ENCODE measurements at regions not wholly inside any gene's neighbourhood (a gene's known extent, or its start where the extent isn't known, plus 50 kb on each side); places are given as distances from the start of the nearest gene placed in this dataset.
A peak's percentile ranks its signal among the peaks of the same experiment; 100 is the strongest.

GRCh38 chr20:22791396-22791795 is 207.0 kb upstream of the FOXA2 start:
- DNase-seq (ENCODE audit: low read depth, low spot score) = no peak

- DNase-seq (ENCODE audit: low read depth, low spot score) = no peak
Measured at GRCh38 chr20:22791877-22792525, 207.6 kb upstream of the FOXA2 start.

GRCh38 chr20:22794200-22794599 is 209.8 kb upstream of the FOXA2 start:
- no peak for DNase-seq (ENCODE audit: low read depth, low spot score)

GRCh38 chr20:22795433-22795832 is 211.1 kb upstream of the FOXA2 start:
- no peak for DNase-seq (ENCODE audit: low read depth, low spot score)

- DNase-seq (ENCODE audit: low read depth, low spot score) = peak; percentile 77
Measured at GRCh38 chr20:22795871-22796270, 211.5 kb upstream of the FOXA2 start.

GRCh38 chr20:22796469-22797077 is 212.2 kb upstream of the FOXA2 start:
- peak; percentile 20 for DNase-seq (ENCODE audit: low read depth, low spot score)

GRCh38 chr20:22797103-22797502 is 212.7 kb upstream of the FOXA2 start:
- no peak for DNase-seq (ENCODE audit: low read depth, low spot score)

- DNase-seq (ENCODE audit: low read depth, low spot score) = no peak
Measured at GRCh38 chr20:22799687-22800086, 215.3 kb upstream of the FOXA2 start.

GRCh38 chr20:22800129-22800528 is 215.8 kb upstream of the FOXA2 start:
- DNase-seq (ENCODE audit: low read depth, low spot score) = no peak

- no peak for DNase-seq (ENCODE audit: low read depth, low spot score)
Measured at GRCh38 chr20:22801528-22801927, 217.2 kb upstream of the FOXA2 start.

GRCh38 chr20:22802296-22802695 is 217.9 kb upstream of the FOXA2 start:
- DNase-seq (ENCODE audit: low read depth, low spot score) = no peak

GRCh38 chr20:22805219-22805618 is 220.8 kb upstream of the FOXA2 start:
- peak; percentile 36 for DNase-seq (ENCODE audit: low read depth, low spot score)

- no peak for DNase-seq (ENCODE audit: low read depth, low spot score)
Measured at GRCh38 chr20:22805996-22806395, 221.6 kb upstream of the FOXA2 start.

GRCh38 chr20:22807045-22807444 is 222.7 kb upstream of the FOXA2 start:
- no peak for DNase-seq (ENCODE audit: low read depth, low spot score)

GRCh38 chr20:22807646-22808244 is 223.4 kb upstream of the FOXA2 start:
- DNase-seq (ENCODE audit: low read depth, low spot score) = no peak

GRCh38 chr20:22808628-22809027 is 224.3 kb upstream of the FOXA2 start:
- DNase-seq (ENCODE audit: low read depth, low spot score) = no peak

- no peak for DNase-seq (ENCODE audit: low read depth, low spot score)
Measured at GRCh38 chr20:22810030-22810429, 225.1 kb upstream of the SSTR4 start.

- DNase-seq (ENCODE audit: low read depth, low spot score) = no peak
Measured at GRCh38 chr20:22810626-22811569, 224.2 kb upstream of the SSTR4 start.

- DNase-seq (ENCODE audit: low read depth, low spot score) = no peak
Measured at GRCh38 chr20:22814471-22815205, 220.5 kb upstream of the SSTR4 start.

- no peak for DNase-seq (ENCODE audit: low read depth, low spot score)
Measured at GRCh38 chr20:22815206-22815551, 219.9 kb upstream of the SSTR4 start.

- no peak for DNase-seq (ENCODE audit: low read depth, low spot score)
Measured at GRCh38 chr20:22815603-22816315, 219.4 kb upstream of the SSTR4 start.

Data from smooth muscle cell of the brain vasculature (primary cell).